G401.6 (cell line): ENCODE measurements at regions not wholly inside any gene's neighbourhood (a gene's known extent, or its start where the extent isn't known, plus 50 kb on each side); places are given as distances from the start of the nearest gene placed in this dataset.

ENCODE experiments used
- FAIRE-seq: peaks from 2 replicates; lab custom pipeline; 2012; peaks lifted over from hg19 to GRCh38; lab: Jason Lieb, UNC

- no peak for FAIRE-seq
These were observed 54.5 kb upstream of the FAM78B start for GRCh38 chr1:166221316-166221715.

GRCh38 chr1:166233750-166234366 lies 67.1 kb upstream of the FAM78B start:
- no peak for FAIRE-seq

DNA sequence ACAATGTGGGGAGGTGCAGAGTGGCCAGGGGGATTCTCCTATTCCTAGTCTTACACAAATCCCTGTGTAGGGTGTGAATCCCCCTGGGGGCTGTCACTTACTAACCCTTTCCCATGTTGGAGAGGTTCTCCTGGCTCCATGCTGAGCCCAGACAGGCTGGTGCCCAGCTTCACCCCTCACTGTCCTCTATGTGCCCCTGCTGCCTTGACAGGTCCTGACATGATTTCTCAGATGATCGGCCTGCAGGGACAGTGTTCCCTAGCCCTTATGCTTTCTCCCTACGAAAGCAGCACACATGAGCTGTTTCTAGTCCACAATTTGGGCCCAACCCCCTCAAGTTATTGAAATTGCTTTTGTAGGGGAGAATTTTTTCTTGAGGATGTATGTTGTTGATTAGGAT lies 68.9 kb upstream of the FAM78B start:
- no peak for FAIRE-seq

DNA sequence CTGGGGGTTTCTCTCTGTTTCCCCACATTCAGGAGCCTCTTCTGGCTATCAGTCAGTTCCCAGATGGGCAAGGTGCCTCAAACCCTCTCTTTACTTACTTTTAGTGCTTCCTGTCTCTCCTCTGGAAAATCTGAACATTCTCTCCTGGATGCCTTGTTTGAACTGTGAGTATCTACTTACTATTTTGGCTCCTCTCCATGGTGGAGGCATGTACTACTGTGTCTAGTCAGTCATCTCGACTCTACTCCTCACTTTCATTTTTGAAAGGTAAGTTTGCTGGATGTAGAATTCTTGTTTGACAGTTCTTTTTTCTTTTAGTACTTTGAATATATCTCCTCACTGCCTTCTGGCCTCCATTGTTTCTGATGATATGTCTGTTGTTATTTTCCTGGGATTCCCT lies 70.9 kb upstream of the FAM78B start:
- FAIRE-seq, result no peak

DNA sequence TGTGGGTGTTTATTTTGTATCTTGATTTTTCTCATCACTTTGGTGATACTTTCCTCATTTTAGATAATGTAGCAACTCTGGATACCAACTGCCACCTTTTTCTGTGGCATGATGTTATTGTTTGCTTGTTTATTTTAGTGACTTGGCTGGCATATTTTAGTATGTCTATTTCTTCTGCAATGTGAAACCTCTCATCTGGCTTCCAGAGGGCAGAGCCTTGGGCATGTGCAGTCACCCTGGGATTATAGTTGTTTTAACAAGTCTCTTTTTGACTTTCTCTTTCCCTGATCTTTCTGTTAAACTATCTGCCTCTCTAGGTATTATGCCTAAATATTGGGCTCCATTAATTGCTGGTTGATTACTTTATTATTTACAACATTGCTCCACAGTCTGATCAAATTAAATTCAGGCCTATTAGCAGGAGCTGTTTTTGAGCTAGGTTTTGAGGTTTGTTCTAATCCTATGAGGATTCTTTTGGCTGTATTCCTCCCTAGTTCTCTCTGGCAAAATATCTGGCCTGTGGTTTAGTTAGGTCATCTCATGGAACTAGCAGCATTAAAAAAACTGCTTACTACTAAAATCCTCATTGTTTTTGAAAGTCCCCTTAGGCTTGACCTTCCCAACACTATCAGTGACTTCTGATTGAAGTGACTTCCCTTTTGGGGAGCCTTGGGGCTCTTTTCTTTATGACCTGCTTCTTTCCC lies 86.4 kb upstream of the FAM78B start:
- FAIRE-seq, result no peak

DNA sequence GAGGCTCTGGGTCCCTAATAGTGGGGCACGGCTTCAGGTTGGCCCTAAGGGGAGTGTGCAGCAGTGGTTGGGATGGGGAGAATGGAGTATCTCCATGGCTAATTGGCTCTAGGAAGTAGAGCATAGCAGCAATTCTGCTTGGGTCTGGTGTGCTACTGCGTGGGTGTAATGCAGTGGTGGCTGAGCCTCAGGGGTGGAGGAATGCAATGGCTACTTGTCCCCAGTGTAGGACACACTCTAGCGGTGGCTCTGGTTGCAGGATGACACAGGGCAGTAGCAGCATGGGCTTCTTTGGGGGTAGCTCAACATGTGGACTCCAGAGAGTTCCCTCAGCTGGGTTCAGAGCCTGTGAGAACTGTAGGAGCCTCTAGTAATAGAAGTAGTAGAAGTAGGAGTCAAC lies 91.2 kb upstream of the FAM78B start:
- no peak for FAIRE-seq

- FAIRE-seq, result no peak
These were observed 94.7 kb upstream of the FAM78B start for GRCh38 chr1:166261511-166261910.

GRCh38 chr1:166270476-166271150 lies 103.8 kb upstream of the FAM78B start:
- no peak for FAIRE-seq

GRCh38 chr1:166271151-166271538 lies 104.3 kb upstream of the FAM78B start:
- FAIRE-seq, result no peak

DNA sequence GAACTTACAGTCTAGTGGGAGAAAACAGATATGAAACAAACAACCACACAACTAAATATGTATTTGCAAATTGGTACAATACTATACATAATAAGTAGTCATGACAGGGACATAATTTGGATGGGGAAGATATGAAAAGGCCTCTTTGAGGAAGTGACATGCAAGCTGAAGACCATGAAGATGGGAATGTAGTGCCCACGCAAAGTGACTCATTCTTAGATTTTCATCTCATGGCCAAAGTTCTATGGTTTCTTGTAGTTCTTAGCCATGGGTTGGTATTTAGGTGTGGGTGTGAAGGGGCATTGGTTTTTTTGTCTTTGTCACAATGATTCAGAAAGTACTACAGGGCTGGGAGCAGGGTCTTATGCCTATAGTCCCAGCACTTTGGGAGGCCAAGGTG lies 105.4 kb upstream of the FAM78B start:
- FAIRE-seq, result no peak

- FAIRE-seq, result no peak
These were observed 106.0 kb upstream of the FAM78B start for GRCh38 chr1:166272851-166273250.

- FAIRE-seq, result no peak
These were observed 106.8 kb upstream of the FAM78B start for GRCh38 chr1:166273618-166274017.

GRCh38 chr1:166282391-166283137 lies 115.8 kb upstream of the FAM78B start:
- FAIRE-seq, result no peak

DNA sequence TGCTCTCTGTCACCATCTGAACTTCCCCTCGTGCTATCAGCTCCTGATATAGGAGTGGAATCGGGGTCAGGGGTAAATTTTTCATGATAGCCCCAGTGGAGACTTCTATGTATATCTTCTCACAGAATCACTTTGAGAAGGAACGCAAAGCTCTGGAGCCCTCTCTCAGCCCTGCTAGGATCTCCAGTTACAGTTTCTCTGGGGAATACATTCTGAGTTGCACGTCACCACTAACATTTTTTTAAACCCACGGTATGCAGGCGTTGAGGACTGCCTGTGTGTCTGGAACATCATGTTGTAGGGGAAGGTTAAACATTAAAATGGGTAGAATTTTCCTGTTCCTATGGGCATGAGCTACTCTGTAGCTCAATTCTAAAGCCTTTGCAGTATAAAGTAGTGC lies 116.4 kb upstream of the FAM78B start:
- FAIRE-seq, result no peak

DNA sequence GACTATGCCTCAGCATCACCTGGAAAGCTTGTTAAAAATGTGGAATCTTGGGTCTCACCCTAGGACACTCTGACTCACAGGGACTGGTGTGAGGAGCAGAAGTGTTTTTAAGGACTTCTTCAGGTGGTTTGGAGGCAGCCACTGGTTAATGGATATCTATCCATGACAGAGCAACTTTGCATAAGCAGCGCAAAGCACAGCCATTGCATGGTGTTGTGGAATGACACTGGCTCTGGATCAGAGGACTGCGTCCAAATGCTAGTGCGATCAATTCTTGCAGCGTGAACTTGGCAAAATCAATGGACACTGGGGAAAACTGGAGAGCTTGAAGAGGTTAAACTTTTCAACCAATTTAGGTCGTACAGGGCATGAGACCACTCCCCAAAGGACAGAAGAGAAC lies 116.8 kb upstream of the FAM78B start:
- FAIRE-seq, result no peak

DNA sequence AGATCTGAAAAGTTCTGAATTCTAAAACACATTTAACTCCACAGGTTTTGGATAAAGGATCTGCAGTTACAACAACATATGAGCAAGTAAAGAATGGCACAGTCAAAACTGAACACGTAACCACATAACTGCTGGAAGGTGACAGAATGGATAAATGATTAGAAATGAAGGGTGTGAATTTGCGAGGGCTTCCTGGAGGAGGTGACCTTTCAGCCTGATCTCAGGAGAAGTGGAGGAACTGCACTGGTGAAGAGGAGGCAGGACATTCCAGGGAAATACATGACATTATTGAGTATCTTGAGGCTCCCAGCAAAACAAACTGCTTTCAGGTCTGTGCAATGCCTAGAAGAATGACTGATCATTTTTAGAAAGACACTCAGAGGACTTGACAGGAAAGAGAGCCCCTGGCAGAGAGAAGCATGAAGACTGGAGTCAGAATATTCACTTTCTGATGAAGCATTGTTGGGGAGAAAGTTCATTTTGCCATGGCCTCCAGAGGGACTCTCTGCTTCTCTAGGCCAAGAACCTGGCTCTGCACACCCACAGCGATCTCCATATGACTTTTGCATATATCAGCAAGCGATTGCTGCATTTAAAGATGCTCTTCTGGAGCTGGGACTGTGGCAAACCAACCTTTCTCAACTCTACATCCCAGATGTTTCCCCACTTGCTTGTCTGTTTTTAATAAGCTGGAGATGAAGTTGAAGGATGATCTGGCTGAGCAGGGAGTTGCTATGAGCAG lies 122.7 kb upstream of the FAM78B start:
- no peak for FAIRE-seq

GRCh38 chr1:166295656-166296055 lies 128.9 kb upstream of the FAM78B start:
- no peak for FAIRE-seq

DNA sequence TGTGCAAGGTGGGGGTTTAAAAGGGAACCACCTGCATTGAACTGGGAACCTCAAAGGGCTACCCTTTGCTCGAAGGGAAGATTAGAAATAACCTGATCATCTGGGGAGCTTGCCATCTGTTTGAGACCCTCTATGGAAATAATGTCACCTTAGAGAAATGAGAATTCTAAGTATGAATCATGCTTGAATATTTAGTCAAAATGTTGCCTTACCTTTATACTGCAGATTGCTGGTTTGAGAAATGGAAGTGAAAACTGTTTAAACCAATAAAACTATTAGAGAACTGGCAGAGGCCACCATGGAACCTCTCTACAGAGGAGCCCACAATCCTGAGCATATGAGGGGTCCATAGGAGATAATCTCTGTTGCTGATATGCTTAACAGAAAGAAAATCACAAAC lies 131.2 kb upstream of the FAM78B start:
- FAIRE-seq, result no peak

DNA sequence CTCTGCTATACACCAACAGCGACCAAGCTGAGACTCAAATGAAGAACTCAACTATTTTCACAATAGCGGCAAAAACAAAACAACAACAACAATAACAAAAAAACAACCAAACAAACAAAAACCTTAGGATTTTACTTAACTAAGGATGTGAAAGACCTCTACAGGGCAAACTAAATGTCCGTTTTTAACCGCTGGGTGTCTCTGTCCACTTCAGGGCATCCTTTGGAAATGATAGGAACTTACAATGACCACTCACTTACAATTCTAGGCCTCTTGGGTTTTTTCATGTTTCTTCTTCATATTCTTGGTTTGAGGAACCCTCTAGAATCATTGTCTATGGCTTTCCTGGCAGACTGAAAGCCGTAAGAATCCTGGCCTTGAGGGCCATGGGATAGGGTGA lies 134.0 kb upstream of the FAM78B start:
- no peak for FAIRE-seq

GRCh38 chr1:166302989-166303758 lies 136.4 kb upstream of the FAM78B start:
- FAIRE-seq, result no peak

- no peak for FAIRE-seq
These were observed 137.3 kb upstream of the FAM78B start for GRCh38 chr1:166304131-166304530.

DNA sequence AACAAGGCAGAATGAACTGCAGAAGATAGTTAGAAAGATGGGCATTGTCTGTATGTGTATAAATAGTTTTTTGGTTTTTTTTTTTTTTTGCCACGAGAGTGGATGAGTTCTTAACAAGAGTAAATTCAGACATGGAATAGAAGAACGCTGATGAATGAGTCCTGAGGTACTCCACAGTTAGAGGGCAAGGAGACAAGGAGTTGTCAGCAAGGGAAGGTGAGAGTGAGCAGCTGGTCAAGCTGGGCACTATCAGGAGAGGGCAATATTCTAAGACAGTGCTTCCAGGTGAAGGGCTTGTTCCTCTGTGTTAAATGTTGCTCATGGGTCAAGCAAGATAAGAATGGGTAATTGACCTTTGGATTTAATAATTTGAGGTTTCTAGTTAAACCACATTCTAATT lies 138.6 kb upstream of the FAM78B start:
- no peak for FAIRE-seq
